Coronary artery (tissue), 2 donors: ENCODE measurements at regions not wholly inside any gene's neighbourhood (a gene's known extent, or its start where the extent isn't known, plus 50 kb on each side); places are given as distances from the start of the nearest gene placed in this dataset.

Experiments used
- DNase-seq: peaks from one replicate; pipeline ENCODE4 v3.0.0-alpha.2; 2017; ENCODE audit warnings: low spot score
- H3K27ac ChIP-seq, 2 donors: fragments of 200-600 bp; sonication (generic); one replicate each; pipeline ENCODE4 v1.5.1; 2016 to 2019
- H3K4me3 ChIP-seq: fragments of 200-600 bp; sonication (generic); 2 replicates; pipeline ENCODE4 v1.5.1; 2016; ENCODE audit warnings: mild to moderate bottlenecking, moderate library complexity
- CTCF ChIP-seq: fragments of 200-600 bp; sonication (generic); IDR thresholded peaks from one replicate; pipeline ENCODE4 v1.5.1; 2019; ENCODE audit warnings: antibody characterized with exemption

DNA sequence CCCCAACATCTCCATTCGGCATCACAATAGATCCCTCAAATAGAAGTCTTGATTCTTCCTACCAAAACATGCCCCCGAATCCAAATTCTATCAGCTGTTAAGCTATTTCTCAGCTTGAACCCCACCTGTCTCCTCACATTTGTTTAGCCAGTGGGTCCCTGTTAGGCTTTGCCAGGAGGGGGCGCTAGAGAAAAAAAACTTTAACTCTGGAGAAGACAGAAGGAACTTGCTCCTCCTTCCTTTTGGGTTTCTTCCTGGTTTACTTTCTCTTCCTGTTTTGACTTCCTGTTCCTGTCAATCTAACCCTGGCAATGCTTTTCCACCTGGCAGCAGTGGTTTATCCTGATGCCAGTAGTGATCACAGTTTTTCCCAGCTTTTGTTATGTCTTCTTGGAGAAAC, 95.6 kb upstream of the KCNK1 start:
- Histone ChIP-seq H3K27ac (no peak overlapping the region), H3K4me3 (no peak overlapping the region)
- TF ChIP-seq CTCF, result no peak
- DNase-seq, result no peak

GRCh38 chr1:233520261-233521191, 93.4 kb upstream of the KCNK1 start:
- Histone ChIP-seq H3K27ac (no peak overlapping the region), H3K4me3 (no peak overlapping the region)
- no peak for DNase-seq
- TF ChIP-seq CTCF, result no peak

DNA sequence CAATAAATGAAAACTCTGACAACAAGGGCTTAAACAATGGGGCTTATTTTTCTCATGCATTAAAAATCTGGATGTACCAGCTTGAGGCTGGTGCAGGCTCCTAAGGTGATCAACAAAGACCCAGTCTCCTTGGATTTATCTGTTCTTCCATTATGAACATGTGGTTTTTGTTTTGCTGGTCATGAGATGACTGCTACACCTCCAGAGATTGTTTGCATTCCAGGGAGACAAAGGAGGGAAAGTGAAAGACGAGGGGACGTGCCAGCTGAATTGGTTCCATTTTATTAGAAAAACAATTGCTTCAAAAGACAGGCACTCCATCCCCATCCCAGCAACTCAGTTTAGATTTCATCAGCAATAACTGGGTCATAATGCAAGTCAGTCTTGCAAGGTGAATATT, 90.9 kb upstream of the KCNK1 start:
- TF ChIP-seq CTCF, result no peak
- Histone ChIP-seq H3K27ac (no peak overlapping the region), H3K4me3 (no peak overlapping the region)
- DNase-seq, result no peak

DNA sequence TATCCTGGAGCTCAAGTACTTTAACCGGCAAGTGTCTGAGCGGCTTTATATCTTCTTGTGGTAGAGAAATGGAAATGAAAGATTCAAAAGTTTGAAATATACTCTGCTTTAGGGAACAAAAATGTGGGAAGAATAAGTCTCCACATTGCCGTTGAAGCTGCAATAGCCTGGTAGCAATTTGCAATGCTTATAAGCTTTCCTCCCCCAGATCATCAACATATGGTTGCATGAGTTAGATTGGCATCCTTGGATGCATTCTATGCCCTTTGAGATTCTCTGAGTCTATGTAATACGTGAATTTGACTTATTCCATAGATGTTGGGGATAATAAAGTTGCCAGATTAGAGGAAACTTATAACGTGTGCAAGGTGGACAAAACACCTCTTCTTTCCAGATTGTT, 86.1 kb upstream of the KCNK1 start:
- no peak for DNase-seq
- no peak overlapping the region for H3K4me3 ChIP-seq
- no peak for TF ChIP-seq CTCF

GRCh38 chr1:233530665-233531386, 83.1 kb upstream of the KCNK1 start:
- TF ChIP-seq CTCF, result no peak

More for the DNA sequence above, 86.1 kb upstream of the KCNK1 start:
- no peak overlapping the region for H3K27ac ChIP-seq

GRCh38 chr1:233540816-233541215, 73.1 kb upstream of the KCNK1 start:
- no peak for TF ChIP-seq CTCF
- no peak for DNase-seq
- no peak overlapping the region for H3K4me3 ChIP-seq
- H3K27ac ChIP-seq, result no peak overlapping the region

More at GRCh38 chr1:233530665-233531386, 83.1 kb upstream of the KCNK1 start:
- Histone ChIP-seq H3K4me3 (no peak overlapping the region), H3K27ac (no peak overlapping the region)
- DNase-seq, result no peak
